H9 (cell line): ENCODE measurements at regions not wholly inside any gene's neighbourhood (a gene's known extent, or its start where the extent isn't known, plus 50 kb on each side); places are given as distances from the start of the nearest gene placed in this dataset.

ENCODE experiments used
- DNase-seq: peaks from one replicate; pipeline ENCODE4 v3.0.0-alpha.2; 2017
- H2AFZ ChIP-seq: one replicate; pipeline ENCODE4 v1.6.1; 2013; ENCODE audit warnings: mild to moderate bottlenecking, low read length, control low read depth, moderate library complexity
- H2AK5ac ChIP-seq: 2 replicates; pipeline ENCODE4 v1.6.1; 2013; ENCODE audit warnings: low read length, control low read depth, mixed read lengths; ENCODE audit not compliant: insufficient read length
- H2BK120ac ChIP-seq: one replicate; pipeline ENCODE4 v1.6.1; 2013; ENCODE audit warnings: low read depth, mild to moderate bottlenecking, low read length, control low read depth, inconsistent platforms; ENCODE audit not compliant: poor library complexity, severe bottlenecking
- H2BK12ac ChIP-seq: 2 replicates; pipeline ENCODE4 v1.6.1; 2013; ENCODE audit warnings: low read length, control low read depth, mixed read lengths, low read depth; ENCODE audit not compliant: insufficient read length
- H2BK15ac ChIP-seq: 2 replicates; pipeline ENCODE4 v1.6.1; 2013; ENCODE audit warnings: low read depth, low read length, control low read depth
- H2BK20ac ChIP-seq: one replicate; pipeline ENCODE4 v1.6.1; 2013; ENCODE audit warnings: low read depth, mild to moderate bottlenecking, low read length, control low read depth, inconsistent platforms; ENCODE audit not compliant: poor library complexity, severe bottlenecking
- H2BK5ac ChIP-seq: 2 replicates; pipeline ENCODE4 v1.6.1; 2013; ENCODE audit warnings: low read length, control low read depth, mixed read lengths; ENCODE audit not compliant: insufficient read length
- H3K14ac ChIP-seq: 2 replicates; pipeline ENCODE4 v1.6.1; 2013; ENCODE audit warnings: low read length, control low read depth; ENCODE audit not compliant: insufficient read depth
- H3K18ac ChIP-seq: 2 replicates; pipeline ENCODE4 v1.6.1; 2013; ENCODE audit warnings: low read depth, mild to moderate bottlenecking, mixed read lengths, low read length, control low read depth; ENCODE audit not compliant: insufficient read length
- H3K23ac ChIP-seq: 2 replicates; pipeline ENCODE4 v1.6.1; 2013; ENCODE audit warnings: low read length, control low read depth, mixed read lengths, low read depth; ENCODE audit not compliant: insufficient read length
- H3K23me2 ChIP-seq: 2 replicates; pipeline ENCODE4 v1.6.1; 2013; ENCODE audit warnings: low read depth, mild to moderate bottlenecking, mixed read lengths, low read length, control low read depth; ENCODE audit not compliant: insufficient read length, poor library complexity, severe bottlenecking
- H3K27ac ChIP-seq: 2 replicates; pipeline ENCODE4 v1.5.1; 2013; ENCODE audit warnings: low read length, control low read depth, mixed read lengths, low read depth; ENCODE audit not compliant: insufficient read length
- H3K27me3 ChIP-seq: 2 replicates; pipeline ENCODE4 v1.6.1; 2013; ENCODE audit warnings: low read length, control low read depth, inconsistent platforms; ENCODE audit not compliant: insufficient read depth
- H3K4ac ChIP-seq: 2 replicates; pipeline ENCODE4 v1.6.1; 2013; ENCODE audit warnings: low read depth, mild to moderate bottlenecking, control low read depth, inconsistent platforms, low read length, moderate library complexity
- H3K4me1 ChIP-seq: 2 replicates; pipeline ENCODE4 v1.6.1; 2013; ENCODE audit warnings: low read length, control low read depth, inconsistent platforms; ENCODE audit not compliant: insufficient read depth
- H3K4me2 ChIP-seq: 2 replicates; pipeline ENCODE4 v1.6.1; 2013; ENCODE audit warnings: low read length, control low read depth, mixed read lengths; ENCODE audit not compliant: insufficient read length, insufficient read depth
- H3K56ac ChIP-seq: 2 replicates; pipeline ENCODE4 v1.6.1; 2013; ENCODE audit warnings: low read depth, mild to moderate bottlenecking, mixed read lengths, low read length, control low read depth; ENCODE audit not compliant: insufficient read length
- H3K79me1 ChIP-seq: 2 replicates; pipeline ENCODE4 v1.6.1; 2013; ENCODE audit warnings: low read depth, mild to moderate bottlenecking, moderate library complexity, low read length, control low read depth, inconsistent platforms; ENCODE audit not compliant: insufficient read depth, poor library complexity, severe bottlenecking
- H3K79me2 ChIP-seq: 2 replicates; pipeline ENCODE4 v1.6.1; 2013; ENCODE audit warnings: low read length, control low read depth, inconsistent platforms; ENCODE audit not compliant: insufficient read depth
- H3K9ac ChIP-seq: 2 replicates; pipeline ENCODE4 v1.6.1; 2013; ENCODE audit warnings: low read length, control low read depth, mixed read lengths; ENCODE audit not compliant: insufficient read length; ENCODE audit errors: extremely low read depth
- H3K9me3 ChIP-seq: one replicate; pipeline ENCODE4 v1.6.1; 2013; ENCODE audit warnings: low read depth, low read length, inconsistent platforms; ENCODE audit not compliant: control insufficient read depth
- H3T11ph ChIP-seq: one replicate; pipeline ENCODE4 v1.6.1; 2013; ENCODE audit warnings: mild to moderate bottlenecking, low read length, control low read depth, inconsistent platforms
- H4K20me1 ChIP-seq: one replicate; pipeline ENCODE4 v1.6.1; 2013; ENCODE audit not compliant: control insufficient read depth, insufficient read length, insufficient read depth
- H4K5ac ChIP-seq: 2 replicates; pipeline ENCODE4 v1.6.1; 2013; ENCODE audit warnings: low read depth, mild to moderate bottlenecking, mixed read lengths, low read length, control low read depth; ENCODE audit not compliant: insufficient read length
- H4K8ac ChIP-seq: replicated peaks from 2 replicates; pipeline ENCODE4 v1.6.1; 2013; ENCODE audit warnings: low read length, control low read depth, mixed read lengths, low read depth; ENCODE audit not compliant: insufficient read length
- H4K91ac ChIP-seq: 2 replicates; pipeline ENCODE4 v1.6.1; 2013; ENCODE audit warnings: low read depth, mild to moderate bottlenecking, moderate library complexity, mixed read lengths, low read length, control low read depth; ENCODE audit not compliant: insufficient read length
- H3K27ac Mint-ChIP-seq, 3 experiments: 2 replicates in 2 of 3; 3 replicates in 1 of 3; pipeline ENCODE4 v1.8.0; 2020 to 2021; ENCODE audit warnings: mixed read lengths in 3 of 3, mild to moderate bottlenecking in 1 of 3, moderate library complexity in 1 of 3
- H3K27me3 Mint-ChIP-seq: 2 replicates; pipeline ENCODE4 v1.8.0; 2021; ENCODE audit warnings: low read depth, mild to moderate bottlenecking, moderate library complexity, mixed read lengths
- H3K36me3 Mint-ChIP-seq, 3 experiments: 2 replicates in 2 of 3; 3 replicates in 1 of 3; pipeline ENCODE4 v1.8.0; 2020 to 2021; ENCODE audit warnings: low read depth in 3 of 3, mixed read lengths in 3 of 3; ENCODE audit not compliant: insufficient read depth in 1 of 3
- H3K4me1 Mint-ChIP-seq, 2 experiments: 2 replicates each; pipeline ENCODE4 v1.8.0; 2020; ENCODE audit warnings: mixed read lengths in 2 of 2
- H3K4me3 Mint-ChIP-seq, 2 experiments: 2 replicates in 1 of 2; 3 replicates in 1 of 2; pipeline ENCODE4 v1.8.0; 2020 to 2021; ENCODE audit warnings: mild to moderate bottlenecking in 2 of 2, mixed read lengths in 2 of 2, moderate library complexity in 1 of 2
- H3K9me3 Mint-ChIP-seq, 2 experiments: 2 replicates in 1 of 2; 3 replicates in 1 of 2; pipeline ENCODE4 v1.8.0; 2020; ENCODE audit warnings: mild to moderate bottlenecking in 2 of 2, mixed read lengths in 2 of 2, moderate library complexity in 1 of 2
- CTCF ChIP-seq: fragments of 200-600 bp; sonication (generic); conservative IDR thresholded peaks from 3 replicates; pipeline ENCODE4 v1.8.0; 2021; ENCODE audit warnings: antibody characterized with exemption, mild to moderate bottlenecking

GRCh38 chr6:156485150-156485549, 292.0 kb upstream of the ARID1B start:
- Mint-ChIP-seq H3K27ac (no peak overlapping the region), H3K4me3 (no peak overlapping the region), H3K36me3 (peaks cover 7 to 20% (median 12%) of the 10 kb centered on the region in 3 experiments; a peak in 6 of 7 replicates), H3K4me1 (no peaks in the 10 kb centered on the region), H3K9me3 (peaks cover 20% of the 10 kb centered on the region in 2 experiments), H3K27me3 (no peaks in the 10 kb centered on the region)
- no peak overlapping the region for H3T11ph ChIP-seq
- no peaks in the 10 kb centered on the region for H4K20me1 ChIP-seq
- no peak overlapping the region for H2BK120ac ChIP-seq
- no peaks in the 10 kb centered on the region for H3K4me1 ChIP-seq
- no peak overlapping the region for H4K91ac ChIP-seq
- H3K9ac ChIP-seq = no peak overlapping the region
- H3K23me2 ChIP-seq = no peaks in the 10 kb centered on the region
- TF ChIP-seq CTCF = no peak
- H3K23ac ChIP-seq = no peak overlapping the region
- H3K27me3 ChIP-seq = no peaks in the 10 kb centered on the region
- H3K4me2 ChIP-seq = no peak overlapping the region
- H3K9me3 ChIP-seq = peaks cover 7% of the 10 kb centered on the region
- no peak overlapping the region for H3K18ac ChIP-seq
- no peak overlapping the region for H3K27ac ChIP-seq
- no peak overlapping the region for H2BK15ac ChIP-seq
- H2BK5ac ChIP-seq = no peak overlapping the region
- H4K5ac ChIP-seq = no peak overlapping the region
- no peak overlapping the region for H2BK12ac ChIP-seq
- H3K79me1 ChIP-seq = no peaks in the 10 kb centered on the region
- H4K8ac ChIP-seq = no peak overlapping the region
- no peak for DNase-seq
- no peaks in the 10 kb centered on the region for H3K79me2 ChIP-seq
- no peak overlapping the region for H3K56ac ChIP-seq
- H2BK20ac ChIP-seq = no peak overlapping the region
- H2AK5ac ChIP-seq = no peak overlapping the region
- H3K14ac ChIP-seq = no peak overlapping the region
- H2AFZ ChIP-seq = no peak overlapping the region
- no peak overlapping the region for H3K4ac ChIP-seq
